Left ventricle myocardium inferior (tissue), 1 donor: ENCODE measurements at regions not wholly inside any gene's neighbourhood (a gene's known extent, or its start where the extent isn't known, plus 50 kb on each side); places are given as distances from the start of the nearest gene placed in this dataset.

Experiments
- DNase-seq: peaks from one replicate; pipeline ENCODE4 v3.0.0-alpha.2; 2020
- H3K27ac ChIP-seq: fragments of 200-600 bp; replicated peaks from 2 replicates; pipeline ENCODE4 v1.8.0; 2021
- H3K27me3 ChIP-seq: fragments of 200-600 bp; 2 replicates; pipeline ENCODE4 v1.8.0; 2021; ENCODE audit warnings: low read depth
- H3K36me3 ChIP-seq: fragments of 200-600 bp; 2 replicates; pipeline ENCODE4 v1.8.0; 2021
- H3K4me1 ChIP-seq: fragments of 200-600 bp; 2 replicates; pipeline ENCODE4 v1.8.0; 2021
- H3K4me3 ChIP-seq: fragments of 200-600 bp; 2 replicates; pipeline ENCODE4 v1.8.0; 2021; ENCODE audit warnings: mild to moderate bottlenecking, moderate library complexity
- H3K9me3 ChIP-seq: fragments of 200-600 bp; replicated peaks from 2 replicates; pipeline ENCODE4 v1.8.0; 2021
- intact Hi-C: fragments of 100-400 bp; cut with micrococcal nuclease; formaldehyde crosslinking; loops from one replicate; pipeline ENCODE4 v1.11.0; 2022
- TF ChIP-seq, protein P1 (sequence below): fragments of 200-600 bp; IDR thresholded peaks from 2 replicates; pipeline ENCODE4 v1.8.0; 2021; ENCODE audit warnings: antibody characterized with exemption, mild to moderate bottlenecking, borderline replicate concordance
- donor health status: DM: no; HTN: yes; CAD: no; lungs with severe emphysema.

DNA sequence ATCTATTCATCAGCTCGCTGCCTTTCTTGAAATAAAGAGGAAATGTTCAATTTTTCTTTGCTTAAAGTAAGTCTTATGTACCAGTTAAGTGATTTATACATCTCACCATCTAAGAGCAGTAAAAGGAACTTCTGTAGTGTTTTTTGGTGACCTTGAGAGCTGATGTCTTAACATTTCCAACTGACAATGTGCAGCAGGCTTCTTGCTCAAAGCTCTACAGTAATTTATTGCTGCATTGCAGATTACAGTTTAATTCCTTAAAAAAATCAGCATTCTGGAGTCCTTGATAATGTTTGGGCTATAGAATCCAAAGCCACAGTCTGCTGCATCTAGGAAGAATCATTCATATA lies 61.6 kb downstream of the DIPK2A start:
- no peaks in the 10 kb centered on the region for H3K36me3 ChIP-seq
- H3K9me3 ChIP-seq: no peaks in the 10 kb centered on the region
- H3K27ac ChIP-seq: no peak overlapping the region
- intact Hi-C loops: no loop called here
- H3K4me1 ChIP-seq: no peaks in the 10 kb centered on the region
- TF ChIP-seq, protein P1, sequence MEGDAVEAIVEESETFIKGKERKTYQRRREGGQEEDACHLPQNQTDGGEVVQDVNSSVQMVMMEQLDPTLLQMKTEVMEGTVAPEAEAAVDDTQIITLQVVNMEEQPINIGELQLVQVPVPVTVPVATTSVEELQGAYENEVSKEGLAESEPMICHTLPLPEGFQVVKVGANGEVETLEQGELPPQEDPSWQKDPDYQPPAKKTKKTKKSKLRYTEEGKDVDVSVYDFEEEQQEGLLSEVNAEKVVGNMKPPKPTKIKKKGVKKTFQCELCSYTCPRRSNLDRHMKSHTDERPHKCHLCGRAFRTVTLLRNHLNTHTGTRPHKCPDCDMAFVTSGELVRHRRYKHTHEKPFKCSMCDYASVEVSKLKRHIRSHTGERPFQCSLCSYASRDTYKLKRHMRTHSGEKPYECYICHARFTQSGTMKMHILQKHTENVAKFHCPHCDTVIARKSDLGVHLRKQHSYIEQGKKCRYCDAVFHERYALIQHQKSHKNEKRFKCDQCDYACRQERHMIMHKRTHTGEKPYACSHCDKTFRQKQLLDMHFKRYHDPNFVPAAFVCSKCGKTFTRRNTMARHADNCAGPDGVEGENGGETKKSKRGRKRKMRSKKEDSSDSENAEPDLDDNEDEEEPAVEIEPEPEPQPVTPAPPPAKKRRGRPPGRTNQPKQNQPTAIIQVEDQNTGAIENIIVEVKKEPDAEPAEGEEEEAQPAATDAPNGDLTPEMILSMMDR: no peak
- no peaks in the 10 kb centered on the region for H3K27me3 ChIP-seq
- DNase-seq: no peak
- no peak overlapping the region for H3K4me3 ChIP-seq

DNA sequence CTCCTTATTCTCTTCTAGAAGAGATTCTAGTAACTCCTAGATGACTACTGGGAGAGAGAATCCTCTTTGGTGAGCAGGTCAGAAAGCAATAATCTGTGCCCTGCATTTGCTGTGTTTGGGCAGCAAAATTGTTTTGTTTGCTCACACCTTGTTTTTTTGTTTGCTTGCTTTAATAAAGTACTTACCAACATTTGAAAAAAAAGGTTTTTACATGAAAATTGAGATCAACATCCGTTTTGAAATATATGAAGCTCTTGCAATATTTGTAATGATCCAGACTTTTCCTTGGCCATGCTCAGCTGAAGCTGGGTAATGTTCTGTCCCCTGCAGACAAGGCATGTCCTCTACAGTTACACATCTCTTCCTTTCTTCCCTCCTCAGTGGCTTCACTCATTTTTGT lies 62.2 kb downstream of the DIPK2A start:
- TF ChIP-seq, protein P1: no peak
- Histone ChIP-seq H3K9me3 (no peaks in the 10 kb centered on the region), H3K4me3 (no peak overlapping the region), H3K36me3 (no peaks in the 10 kb centered on the region), H3K27ac (no peak overlapping the region), H3K27me3 (no peaks in the 10 kb centered on the region), H3K4me1 (no peaks in the 10 kb centered on the region)
- no peak for DNase-seq
- intact Hi-C loops: no loop called here

DNA sequence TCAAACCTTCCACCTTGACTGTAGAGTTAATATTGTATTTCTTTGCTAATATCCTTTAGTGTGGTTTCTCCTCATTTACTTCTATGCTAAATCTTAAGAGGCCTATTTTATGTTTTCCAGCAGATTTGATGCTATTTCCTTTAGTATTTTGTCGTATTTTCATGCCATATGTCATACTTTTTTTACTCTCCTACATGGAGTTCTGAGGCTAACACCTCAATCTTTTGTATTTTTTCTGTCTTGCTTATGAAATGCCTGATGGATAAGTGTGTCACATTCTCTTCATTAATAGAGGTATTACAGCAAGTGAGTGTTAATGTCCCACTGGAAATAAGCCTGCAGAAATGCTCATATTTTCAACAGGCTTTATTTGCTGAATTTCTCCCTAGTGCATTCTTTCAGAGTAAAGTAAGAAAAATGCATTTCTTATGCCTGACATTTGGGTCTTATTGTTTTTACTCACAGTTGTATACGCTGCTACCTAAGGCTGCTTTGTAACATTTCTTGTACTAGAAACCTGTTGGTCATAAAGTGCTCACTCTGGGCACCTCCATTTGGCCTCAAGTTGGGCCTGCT lies 63.2 kb downstream of the DIPK2A start:
- Histone ChIP-seq H3K27me3 (no peaks in the 10 kb centered on the region), H3K36me3 (no peaks in the 10 kb centered on the region), H3K4me3 (no peak overlapping the region), H3K9me3 (no peaks in the 10 kb centered on the region), H3K4me1 (no peaks in the 10 kb centered on the region), H3K27ac (no peak overlapping the region)
- no peak for DNase-seq
- TF ChIP-seq, protein P1: no peak
- intact Hi-C loops: no loop called here

DNA sequence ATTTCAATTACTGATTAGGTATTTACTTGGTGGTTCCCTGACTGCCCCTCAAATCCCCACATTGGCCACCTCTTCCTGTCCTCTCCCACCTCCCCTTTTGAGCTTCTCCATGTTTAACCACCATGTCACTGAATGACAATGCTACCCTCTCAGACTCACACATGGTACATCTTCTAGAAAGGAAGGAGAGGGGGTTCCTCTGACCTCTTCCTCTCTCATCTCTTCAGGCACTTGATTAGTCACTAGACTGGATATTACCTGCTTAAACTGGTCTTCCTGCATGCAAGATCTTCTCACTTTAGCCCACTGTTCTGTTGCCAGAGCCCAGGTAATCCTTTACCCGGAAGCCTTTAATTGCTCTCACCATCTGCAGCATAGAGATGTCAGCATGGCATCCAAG lies 64.9 kb downstream of the DIPK2A start:
- Histone ChIP-seq H3K36me3 (no peaks in the 10 kb centered on the region), H3K4me3 (no peak overlapping the region), H3K27me3 (no peaks in the 10 kb centered on the region), H3K9me3 (no peaks in the 10 kb centered on the region), H3K4me1 (no peaks in the 10 kb centered on the region), H3K27ac (no peak overlapping the region)
- DNase-seq: no peak
- TF ChIP-seq, protein P1: no peak
- intact Hi-C loops: no loop called here

DNA sequence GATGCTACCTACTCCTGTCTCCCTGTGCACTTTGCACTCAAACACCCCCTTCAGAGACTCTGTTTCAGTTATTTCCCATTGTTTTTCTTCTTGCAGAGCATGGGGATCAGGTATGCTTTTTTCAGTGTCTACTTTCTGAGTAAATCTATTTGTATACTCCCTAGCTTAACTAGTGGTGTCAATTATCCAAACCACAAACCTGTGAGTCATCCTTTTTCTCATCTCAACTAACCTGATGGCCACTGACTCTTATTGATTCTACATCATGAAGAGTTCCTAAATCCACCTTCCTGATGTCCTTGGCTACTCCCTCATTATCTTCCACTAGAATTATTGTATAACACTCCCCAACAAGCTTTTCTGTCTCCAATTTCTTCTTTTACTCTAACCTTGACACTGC lies 68.0 kb downstream of the DIPK2A start:
- H3K36me3 ChIP-seq: no peaks in the 10 kb centered on the region
- intact Hi-C loops: no loop called here
- TF ChIP-seq, protein P1: no peak

More for the DNA sequence above, 68.0 kb downstream of the DIPK2A start:
- Histone ChIP-seq H3K27me3 (no peaks in the 10 kb centered on the region), H3K9me3 (no peaks in the 10 kb centered on the region), H3K4me1 (no peaks in the 10 kb centered on the region), H3K27ac (no peak overlapping the region), H3K4me3 (no peak overlapping the region)
- DNase-seq: no peak
